GM12892 (cell line): ENCODE measurements at regions not wholly inside any gene's neighbourhood (a gene's known extent, or its start where the extent isn't known, plus 50 kb on each side); places are given as distances from the start of the nearest gene placed in this dataset.

Experiments used
- POLR2A ChIP-seq: IDR thresholded peaks from 2 replicates; pipeline ENCODE4 v1.6.1; 2011; ENCODE audit warnings: low read depth, low read length, control low read depth
- POLR2AphosphoS5 ChIP-seq: IDR thresholded peaks from 2 replicates; pipeline ENCODE4 v1.6.1; 2011; ENCODE audit warnings: low read depth, low read length, control low read depth
- TAF1 ChIP-seq: IDR thresholded peaks from 2 replicates; pipeline ENCODE4 v1.6.1; 2011; ENCODE audit warnings: low read depth, mild to moderate bottlenecking, control low read depth, low read length, borderline replicate concordance

DNA sequence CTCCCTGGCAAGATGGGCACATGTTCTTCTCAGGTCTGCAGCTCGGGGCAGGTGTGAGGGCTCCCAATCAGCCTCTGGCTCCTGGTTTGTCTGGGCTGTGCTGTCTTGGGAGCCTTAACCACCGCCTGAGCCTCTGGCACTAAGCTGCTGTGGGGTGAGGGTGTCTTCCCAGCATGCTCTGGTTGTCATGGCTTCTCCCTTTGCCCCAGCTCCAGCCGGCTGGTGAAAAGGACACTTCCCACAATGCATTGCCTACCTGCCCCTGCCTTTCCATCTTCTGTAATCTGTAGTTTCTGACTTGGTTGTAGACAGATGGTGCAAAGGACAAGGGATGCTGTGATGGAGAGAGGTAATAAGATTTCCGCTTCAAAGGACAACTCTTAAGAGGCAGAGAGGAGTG lies 295.3 kb downstream of the TLE3 start:
- TF ChIP-seq POLR2AphosphoS5: no peak
- TF ChIP-seq POLR2A: no peak
- TF ChIP-seq TAF1: no peak
